ENCODE measurements at regions not wholly inside any gene's neighbourhood (a gene's known extent, or its start where the extent isn't known, plus 50 kb on each side); places are given as distances from the start of the nearest gene placed in this dataset.

- TF ChIP-seq CTCF (IDR thresholded peaks at IDR 0.05; ENCODE audit: poor library complexity), result no peak
- TF ChIP-seq EZH2 (IDR thresholded peaks at IDR 0.05; ENCODE audit: borderline replicate concordance), result no peak
- no peak for TF ChIP-seq EZH2phosphoT487 (IDR thresholded peaks at IDR 0.05; ENCODE audit: low read depth, severe bottlenecking, unreplicated experiment)
These were observed 464.4 kb downstream of the SHQ1 start for GRCh38 chr3:72383883-72384282.

Measured in hepatocyte (in vitro differentiated cells).